Fibroblast of lung (primary cell): ENCODE measurements at regions not wholly inside any gene's neighbourhood (a gene's known extent, or its start where the extent isn't known, plus 50 kb on each side); places are given as distances from the start of the nearest gene placed in this dataset.

Source experiments
- CTCF ChIP-seq, 2 donors: IDR thresholded peaks in 1 of 2; conservative IDR thresholded peaks in 1 of 2; 1 replicate in 1 of 2; 2 replicates in 1 of 2; pipeline ENCODE4 v1.5.1; 2011 to 2012; ENCODE audit warnings: low read length in 2 of 2, control low read depth in 1 of 2, inconsistent platforms in 1 of 2, low read depth in 1 of 2, mild to moderate bottlenecking in 1 of 2
- EZH2 ChIP-seq: IDR thresholded peaks from 2 replicates; pipeline ENCODE4 v1.5.1; 2012; ENCODE audit warnings: low read length, control low read depth, mild to moderate bottlenecking; ENCODE audit errors: missing control alignments

- TF ChIP-seq EZH2 (no peak), CTCF (conservative IDR thresholded peaks at IDR 0.05 in 1 of 2, IDR thresholded peaks at IDR 0.05 in 1 of 2; ENCODE audit: low read depth in 1 of 2, low read length in 2 of 2) (no peak)
Observed at GRCh38 chr12:89073659-89074058, 278.6 kb downstream of the DUSP6 start.
